Mesendoderm (in vitro differentiated cells): ENCODE measurements at regions not wholly inside any gene's neighbourhood (a gene's known extent, or its start where the extent isn't known, plus 50 kb on each side); places are given as distances from the start of the nearest gene placed in this dataset.

Experiments
- DNase-seq: peaks from one replicate; pipeline ENCODE4 v3.0.0; 2013
- H2AK5ac ChIP-seq: 2 replicates; pipeline ENCODE4 v1.6.1; 2013; ENCODE audit warnings: low read length, inconsistent platforms
- H2BK120ac ChIP-seq: 2 replicates; pipeline ENCODE4 v1.6.1; 2013; ENCODE audit warnings: low read depth, mild to moderate bottlenecking, low read length, moderate library complexity, mixed read lengths
- H2BK15ac ChIP-seq: replicated peaks from 2 replicates; pipeline ENCODE4 v1.6.1; 2013; ENCODE audit warnings: low read depth, mild to moderate bottlenecking, moderate library complexity
- H2BK5ac ChIP-seq: 2 replicates; pipeline ENCODE4 v1.6.1; 2013; ENCODE audit warnings: low read length, inconsistent platforms
- H3K18ac ChIP-seq: 2 replicates; pipeline ENCODE4 v1.6.1; 2013; ENCODE audit warnings: mild to moderate bottlenecking, low read length, mixed read lengths
- H3K23ac ChIP-seq: one replicate; pipeline ENCODE4 v1.6.1; 2013; ENCODE audit warnings: low read length
- H3K27ac ChIP-seq: 2 replicates; pipeline ENCODE4 v1.5.1; 2013; ENCODE audit warnings: low read depth, mild to moderate bottlenecking, inconsistent platforms, low read length, moderate library complexity
- H3K27me3 ChIP-seq: 2 replicates; pipeline ENCODE4 v1.6.1; 2013; ENCODE audit warnings: low read length, control low read depth, mild to moderate bottlenecking, inconsistent platforms; ENCODE audit not compliant: insufficient read depth, poor library complexity
- H3K36me3 ChIP-seq: 2 replicates; pipeline ENCODE4 v1.6.1; 2013; ENCODE audit warnings: low read length, inconsistent platforms; ENCODE audit not compliant: control insufficient read depth, insufficient read depth
- H3K4ac ChIP-seq: one replicate; pipeline ENCODE4 v1.6.1; 2013; ENCODE audit warnings: low read depth, mild to moderate bottlenecking, low read length, moderate library complexity
- H3K4me1 ChIP-seq: 2 replicates; pipeline ENCODE4 v1.6.1; 2013; ENCODE audit warnings: low read depth, low read length, inconsistent platforms; ENCODE audit not compliant: control insufficient read depth
- H3K4me2 ChIP-seq: 2 replicates; pipeline ENCODE4 v1.6.1; 2013; ENCODE audit warnings: low read length
- H3K4me3 ChIP-seq: 2 replicates; pipeline ENCODE4 v1.5.1; 2013; ENCODE audit warnings: mild to moderate bottlenecking, low read length
- H3K56ac ChIP-seq: one replicate; pipeline ENCODE4 v1.6.1; 2013; ENCODE audit warnings: low read length
- H3K79me1 ChIP-seq: 2 replicates; pipeline ENCODE4 v1.6.1; 2013; ENCODE audit warnings: low read length, inconsistent platforms
- H3K79me2 ChIP-seq: 2 replicates; pipeline ENCODE4 v1.6.1; 2013; ENCODE audit warnings: mild to moderate bottlenecking, low read length; ENCODE audit not compliant: control insufficient read depth, insufficient read depth
- H3K9ac ChIP-seq: 2 replicates; pipeline ENCODE4 v1.6.1; 2013; ENCODE audit warnings: low read length, inconsistent platforms
- H4K5ac ChIP-seq: one replicate; pipeline ENCODE4 v1.6.1; 2013; ENCODE audit warnings: low read length
- H4K8ac ChIP-seq: one replicate; pipeline ENCODE4 v1.6.1; 2013; ENCODE audit warnings: low read depth, mild to moderate bottlenecking, control low read depth, low read length, moderate library complexity
- WGBS: extraction: QIAGEN DNeasy Blood & Tissue Kit; methylation state at CpG from one replicate; pipeline ENCODE4 v1.1.7; 2013; ENCODE audit warnings: low lambda C conversion rate, missing lambda C conversion rate; ENCODE audit not compliant: insufficient coverage; ENCODE audit errors: extremely low coverage; 5-methylcytosine and 5-hydroxymethylcytosine counted together

GRCh38 chr9:78778318-78778717, 481.4 kb downstream of the PSAT1 start:
- Histone ChIP-seq H3K4me3 (no peak overlapping the region), H3K27ac (no peak overlapping the region), H3K4me2 (no peak overlapping the region), H3K56ac (no peak overlapping the region), H4K8ac (no peak overlapping the region), H3K18ac (no peak overlapping the region), H3K4ac (no peak overlapping the region), H2BK15ac (no peak overlapping the region), H3K36me3 (no peaks in the 10 kb centered on the region), H3K9ac (no peak overlapping the region), H2AK5ac (no peak overlapping the region), H2BK120ac (no peak overlapping the region), H3K79me2 (no peaks in the 10 kb centered on the region), H2BK5ac (no peak overlapping the region), H3K27me3 (no peaks in the 10 kb centered on the region), H3K23ac (no peak overlapping the region), H4K5ac (no peak overlapping the region), H3K4me1 (peaks cover 10% of the 10 kb centered on the region), H3K79me1 (no peaks in the 10 kb centered on the region)
- no peak for DNase-seq
- WGBS, result no CpG with 5 or more reads among the region's 3 CpGs

GRCh38 chr9:78778861-78779374, 482.0 kb downstream of the PSAT1 start:
- H4K5ac ChIP-seq, result no peak overlapping the region
- no CpG with 5 or more reads among the region's 4 CpGs for WGBS
- no peaks in the 10 kb centered on the region for H3K79me1 ChIP-seq
- H3K36me3 ChIP-seq, result no peaks in the 10 kb centered on the region
- H4K8ac ChIP-seq, result no peak overlapping the region
- no peak overlapping the region for H3K9ac ChIP-seq
- H3K18ac ChIP-seq, result no peak overlapping the region
- no peak overlapping the region for H3K4ac ChIP-seq
- no peaks in the 10 kb centered on the region for H3K79me2 ChIP-seq
- H3K4me3 ChIP-seq, result no peak overlapping the region
- H2BK15ac ChIP-seq, result no peak overlapping the region
- no peak overlapping the region for H2BK120ac ChIP-seq
- H3K27me3 ChIP-seq, result no peaks in the 10 kb centered on the region
- H3K4me2 ChIP-seq, result no peak overlapping the region
- H2BK5ac ChIP-seq, result no peak overlapping the region
- peak; percentile 25 for DNase-seq
- H3K56ac ChIP-seq, result no peak overlapping the region
- H3K23ac ChIP-seq, result no peak overlapping the region
- H3K27ac ChIP-seq, result no peak overlapping the region
- peaks cover 10% of the 10 kb centered on the region for H3K4me1 ChIP-seq
- no peak overlapping the region for H2AK5ac ChIP-seq

- no peaks in the 10 kb centered on the region for H3K36me3 ChIP-seq
- no peak overlapping the region for H3K4me2 ChIP-seq
- no CpG with 5 or more reads among the region's 4 CpGs for WGBS
- H3K4me1 ChIP-seq, result peaks cover 3% of the 10 kb centered on the region
- no peak overlapping the region for H3K9ac ChIP-seq
- H2BK120ac ChIP-seq, result no peak overlapping the region
- no peak overlapping the region for H3K4ac ChIP-seq
- no peak overlapping the region for H2BK15ac ChIP-seq
- no peak for DNase-seq
- H2AK5ac ChIP-seq, result no peak overlapping the region
- H3K79me2 ChIP-seq, result no peaks in the 10 kb centered on the region
- H3K56ac ChIP-seq, result no peak overlapping the region
- no peaks in the 10 kb centered on the region for H3K79me1 ChIP-seq
- no peak overlapping the region for H3K18ac ChIP-seq
- no peak overlapping the region for H3K4me3 ChIP-seq
- no peak overlapping the region for H3K23ac ChIP-seq
- H3K27me3 ChIP-seq, result no peaks in the 10 kb centered on the region
- no peak overlapping the region for H4K5ac ChIP-seq
- H3K27ac ChIP-seq, result no peak overlapping the region
- no peak overlapping the region for H2BK5ac ChIP-seq
- H4K8ac ChIP-seq, result no peak overlapping the region
Measured at GRCh38 chr9:78781681-78782080, 484.8 kb downstream of the PSAT1 start.

- Histone ChIP-seq H3K23ac (no peak overlapping the region), H3K4me3 (no peak overlapping the region), H3K18ac (no peak overlapping the region), H2BK15ac (no peak overlapping the region), H2BK5ac (no peak overlapping the region), H3K9ac (no peak overlapping the region), H3K4ac (no peak overlapping the region), H4K5ac (no peak overlapping the region), H2AK5ac (no peak overlapping the region), H3K27ac (no peak overlapping the region), H3K4me2 (no peak overlapping the region), H3K79me1 (no peaks in the 10 kb centered on the region), H3K27me3 (no peaks in the 10 kb centered on the region), H3K56ac (no peak overlapping the region), H4K8ac (no peak overlapping the region), H3K36me3 (no peaks in the 10 kb centered on the region), H3K4me1 (peaks cover 2% of the 10 kb centered on the region), H2BK120ac (no peak overlapping the region), H3K79me2 (no peaks in the 10 kb centered on the region)
- no CpG with 5 or more reads among the region's 3 CpGs for WGBS
- no peak for DNase-seq
Measured at GRCh38 chr9:78782234-78782633, 485.3 kb downstream of the PSAT1 start.

- Histone ChIP-seq H3K79me2 (no peaks in the 10 kb centered on the region), H3K56ac (no peak overlapping the region), H2BK15ac (no peak overlapping the region), H3K27me3 (no peaks in the 10 kb centered on the region), H4K8ac (no peak overlapping the region), H3K9ac (no peak overlapping the region), H2AK5ac (no peak overlapping the region), H3K4me3 (no peak overlapping the region), H3K18ac (no peak overlapping the region), H3K27ac (no peak overlapping the region), H3K4ac (no peak overlapping the region), H2BK120ac (no peak overlapping the region), H4K5ac (no peak overlapping the region), H3K4me1 (no peaks in the 10 kb centered on the region), H3K79me1 (no peaks in the 10 kb centered on the region), H3K36me3 (no peaks in the 10 kb centered on the region), H3K4me2 (no peak overlapping the region), H2BK5ac (no peak overlapping the region), H3K23ac (no peak overlapping the region)
- DNase-seq, result no peak
- no CpG with 5 or more reads among the region's 3 CpGs for WGBS
Measured at GRCh38 chr9:78782858-78783257, 485.9 kb downstream of the PSAT1 start.

- no peak overlapping the region for H3K56ac ChIP-seq
- no peak overlapping the region for H2BK5ac ChIP-seq
- H3K4me3 ChIP-seq, result no peak overlapping the region
- DNase-seq, result no peak
- H3K9ac ChIP-seq, result no peak overlapping the region
- H3K4ac ChIP-seq, result no peak overlapping the region
- H4K8ac ChIP-seq, result no peak overlapping the region
- H3K4me1 ChIP-seq, result no peaks in the 10 kb centered on the region
- no peak overlapping the region for H3K4me2 ChIP-seq
- H3K27ac ChIP-seq, result no peak overlapping the region
- no peaks in the 10 kb centered on the region for H3K79me1 ChIP-seq
- no peak overlapping the region for H3K18ac ChIP-seq
- H2AK5ac ChIP-seq, result no peak overlapping the region
- H3K36me3 ChIP-seq, result no peaks in the 10 kb centered on the region
- H3K23ac ChIP-seq, result no peak overlapping the region
- no peaks in the 10 kb centered on the region for H3K79me2 ChIP-seq
- no peaks in the 10 kb centered on the region for H3K27me3 ChIP-seq
- H4K5ac ChIP-seq, result no peak overlapping the region
- H2BK120ac ChIP-seq, result no peak overlapping the region
- no peak overlapping the region for H2BK15ac ChIP-seq
Measured at GRCh38 chr9:78783743-78784142, 486.8 kb downstream of the PSAT1 start.
